Putamen (tissue), 1 donor: ENCODE measurements at regions not wholly inside any gene's neighbourhood (a gene's known extent, or its start where the extent isn't known, plus 50 kb on each side); places are given as distances from the start of the nearest gene placed in this dataset.
A peak's percentile ranks its signal among the peaks of the same experiment; 100 is the strongest.

Experiments
- DNase-seq: peaks from one replicate; pipeline ENCODE4 v3.0.0-alpha.2; 2016; ENCODE audit warnings: low spot score

- DNase-seq: no peak
Measured at GRCh38 chr12:90399357-90399756, 555.6 kb downstream of the CCER1 start.

- DNase-seq: no peak
Measured at GRCh38 chr12:90398285-90398836, 556.6 kb downstream of the CCER1 start.

- DNase-seq: no peak
Measured at GRCh38 chr12:90396556-90396955, 558.4 kb downstream of the CCER1 start.

GRCh38 chr12:90393652-90394051 lies 561.3 kb downstream of the CCER1 start:
- no peak for DNase-seq

GRCh38 chr12:90393089-90393488 lies 561.9 kb downstream of the CCER1 start:
- DNase-seq: no peak

- no peak for DNase-seq
Measured at GRCh38 chr12:90390947-90391346, 564.0 kb downstream of the CCER1 start.

GRCh38 chr12:90368081-90368480 lies 586.9 kb downstream of the CCER1 start:
- DNase-seq: no peak

GRCh38 chr12:90366286-90366685 lies 588.7 kb downstream of the CCER1 start:
- DNase-seq: no peak

- no peak for DNase-seq
Measured at GRCh38 chr12:90360300-90360699, 594.7 kb downstream of the CCER1 start.

- DNase-seq: no peak
Measured at GRCh38 chr12:90355711-90356355, 599.1 kb downstream of the CCER1 start.

GRCh38 chr12:90343966-90344365 lies 611.0 kb downstream of the CCER1 start:
- DNase-seq: no peak

GRCh38 chr12:90342081-90342480 lies 612.9 kb downstream of the CCER1 start:
- DNase-seq: no peak

GRCh38 chr12:90339837-90340236 lies 615.1 kb downstream of the CCER1 start:
- DNase-seq: no peak

- DNase-seq: no peak
Measured at GRCh38 chr12:90338365-90338764, 616.6 kb downstream of the CCER1 start.

GRCh38 chr12:90337018-90337417 lies 618.0 kb downstream of the CCER1 start:
- DNase-seq: no peak

- DNase-seq: no peak
Measured at GRCh38 chr12:90335566-90335965, 619.4 kb downstream of the CCER1 start.

GRCh38 chr12:90333939-90334338 lies 621.0 kb downstream of the CCER1 start:
- DNase-seq: no peak

- no peak for DNase-seq
Measured at GRCh38 chr12:90333424-90333823, 621.6 kb downstream of the CCER1 start.

- no peak for DNase-seq
Measured at GRCh38 chr12:90331821-90332220, 623.2 kb downstream of the CCER1 start.

GRCh38 chr12:90331262-90331661 lies 622.6 kb upstream of the ATP2B1 start:
- no peak for DNase-seq

- no peak for DNase-seq
Measured at GRCh38 chr12:90327793-90328743, 619.4 kb upstream of the ATP2B1 start.

GRCh38 chr12:90323217-90323616 lies 614.6 kb upstream of the ATP2B1 start:
- peak; percentile 55 for DNase-seq

GRCh38 chr12:90322006-90322405 lies 613.4 kb upstream of the ATP2B1 start:
- no peak for DNase-seq
